ENCODE measurements at regions not wholly inside any gene's neighbourhood (a gene's known extent, or its start where the extent isn't known, plus 50 kb on each side); places are given as distances from the start of the nearest gene placed in this dataset.

- TF ChIP-seq CTCF (IDR thresholded peaks at IDR 0.05) (no peak), POLR2A (IDR thresholded peaks at IDR 0.05) (no peak)
Observed at GRCh38 chr2:107545851-107546250, 280.8 kb upstream of the RGPD4 start.

Measured in uterus (tissue), 2 donors.